ENCODE measurements at regions not wholly inside any gene's neighbourhood (a gene's known extent, or its start where the extent isn't known, plus 50 kb on each side); places are given as distances from the start of the nearest gene placed in this dataset.

- TF ChIP-seq CTCF (conservative IDR thresholded peaks at IDR 0.05): no peak
- H3K4me3 Mint-ChIP-seq: no peak overlapping the region
- H3K4me1 Mint-ChIP-seq (ENCODE audit: unreplicated experiment): no peaks in the 10 kb centered on the region
- peaks cover 2% of the 10 kb centered on the region for H3K9me3 Mint-ChIP-seq
- no peak for DNase-seq (ENCODE audit: extremely low spot score, unreplicated experiment)
- no peaks in the 10 kb centered on the region for H3K36me3 Mint-ChIP-seq
- no peaks in the 10 kb centered on the region for H3K27me3 Mint-ChIP-seq
- no peak overlapping the region for H3K27ac Mint-ChIP-seq
Measured at GRCh38 chr2:22719396-22719795, 665.6 kb upstream of the KLHL29 start.

- Mint-ChIP-seq H3K9me3 (peaks cover 11% of the 10 kb centered on the region), H3K4me1 (ENCODE audit: unreplicated experiment) (no peaks in the 10 kb centered on the region), H3K4me3 (no peak overlapping the region), H3K27me3 (peaks cover 3% of the 10 kb centered on the region), H3K36me3 (no peaks in the 10 kb centered on the region), H3K27ac (no peak overlapping the region)
- no peak for DNase-seq (ENCODE audit: extremely low spot score, unreplicated experiment)
- no peak for TF ChIP-seq CTCF (conservative IDR thresholded peaks at IDR 0.05)
Measured at GRCh38 chr2:22729466-22729865, 655.5 kb upstream of the KLHL29 start.

- no peaks in the 10 kb centered on the region for H3K36me3 Mint-ChIP-seq
- H3K4me1 Mint-ChIP-seq (ENCODE audit: unreplicated experiment): no peaks in the 10 kb centered on the region
- TF ChIP-seq CTCF (conservative IDR thresholded peaks at IDR 0.05): no peak
- peaks cover 9% of the 10 kb centered on the region for H3K9me3 Mint-ChIP-seq
- H3K4me3 Mint-ChIP-seq: no peak overlapping the region
- peaks cover 10% of the 10 kb centered on the region for H3K27me3 Mint-ChIP-seq
- no peak for DNase-seq (ENCODE audit: extremely low spot score, unreplicated experiment)
- H3K27ac Mint-ChIP-seq: no peak overlapping the region
Measured at GRCh38 chr2:22734373-22735045, 650.5 kb upstream of the KLHL29 start.

- peaks cover 3% of the 10 kb centered on the region for H3K9me3 Mint-ChIP-seq
Measured at GRCh38 chr2:22737144-22737543, 647.8 kb upstream of the KLHL29 start.

GRCh38 chr2:22741216-22741615 is 643.8 kb upstream of the KLHL29 start:
- TF ChIP-seq CTCF (conservative IDR thresholded peaks at IDR 0.05): no peak
- Mint-ChIP-seq H3K27me3 (peaks cover 7% of the 10 kb centered on the region), H3K27ac (peak overlapping the region; percentile 6), H3K9me3 (no peaks in the 10 kb centered on the region), H3K4me1 (ENCODE audit: unreplicated experiment) (peaks cover 5% of the 10 kb centered on the region), H3K36me3 (no peaks in the 10 kb centered on the region), H3K4me3 (no peak overlapping the region)
- no peak for DNase-seq (ENCODE audit: extremely low spot score, unreplicated experiment)

More at GRCh38 chr2:22737144-22737543, 647.8 kb upstream of the KLHL29 start:
- H3K27ac Mint-ChIP-seq: no peak overlapping the region
- DNase-seq (ENCODE audit: extremely low spot score, unreplicated experiment): no peak
- peaks cover 7% of the 10 kb centered on the region for H3K27me3 Mint-ChIP-seq
- peak; percentile 62 for TF ChIP-seq CTCF (conservative IDR thresholded peaks at IDR 0.05)
- H3K4me3 Mint-ChIP-seq: no peak overlapping the region
- H3K4me1 Mint-ChIP-seq (ENCODE audit: unreplicated experiment): peaks cover 5% of the 10 kb centered on the region
- no peaks in the 10 kb centered on the region for H3K36me3 Mint-ChIP-seq
